ENCODE measurements at regions not wholly inside any gene's neighbourhood (a gene's known extent, or its start where the extent isn't known, plus 50 kb on each side); places are given as distances from the start of the nearest gene placed in this dataset.

- no peak for DNase-seq (ENCODE audit: low read depth)
These were observed 834.3 kb upstream of the COBL start for GRCh38 chr7:52150952-52151351.

DNA sequence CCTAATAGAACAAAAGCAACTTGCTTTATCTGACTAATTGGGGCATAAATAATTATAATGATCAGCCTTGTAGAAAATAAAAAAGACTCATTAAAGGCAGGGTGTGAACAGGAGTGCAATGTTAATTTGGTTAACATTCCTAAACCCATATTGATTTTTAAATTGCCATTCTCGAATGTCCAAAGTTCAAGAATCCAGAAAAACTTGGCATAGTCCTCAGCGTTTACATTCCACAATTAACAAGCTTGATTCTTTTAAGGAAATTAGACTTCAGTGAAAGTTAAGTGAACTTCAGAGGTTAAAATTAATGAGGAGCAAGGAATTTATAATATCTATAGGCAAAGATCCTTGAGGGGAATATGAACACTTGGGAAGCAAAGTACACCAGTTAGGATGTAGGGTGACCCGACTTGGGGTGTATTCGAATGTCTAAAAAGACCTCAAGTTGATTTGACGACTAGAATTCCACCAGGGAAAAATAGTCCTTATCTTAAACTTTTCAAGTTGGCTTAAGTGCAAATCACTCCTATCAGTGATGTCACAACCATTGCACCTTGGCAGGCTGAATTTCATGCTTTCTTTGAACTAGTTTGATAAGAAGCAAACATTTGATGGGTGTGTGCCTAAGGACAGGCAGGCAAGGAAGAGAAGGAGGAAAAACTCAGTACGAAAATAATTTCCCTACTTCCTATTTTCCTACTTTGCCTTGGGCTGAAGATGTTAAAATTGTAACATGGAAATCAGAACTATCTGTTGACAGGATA lies 830.4 kb upstream of the COBL start:
- DNase-seq (ENCODE audit: low read depth), result no peak

DNA sequence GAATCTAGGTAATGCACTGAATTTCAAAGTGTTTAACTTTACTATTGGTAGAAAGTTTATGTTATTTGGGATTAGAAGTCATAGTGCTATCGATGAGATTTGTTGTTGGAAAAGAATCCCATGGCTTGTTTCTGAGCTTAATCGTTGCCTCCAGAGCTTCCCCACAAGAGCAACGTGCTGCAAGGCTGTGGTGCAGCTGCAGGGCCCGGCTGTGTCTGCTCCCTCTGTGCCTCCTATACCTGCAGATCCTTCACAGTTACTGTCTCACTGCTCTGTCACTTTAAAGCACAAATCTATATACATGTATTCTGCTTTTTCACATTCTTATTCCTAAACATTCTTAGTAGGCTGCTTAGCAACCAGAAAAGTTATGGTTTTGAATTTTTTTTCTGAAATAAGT lies 826.6 kb upstream of the COBL start:
- DNase-seq (ENCODE audit: low read depth), result no peak

DNA sequence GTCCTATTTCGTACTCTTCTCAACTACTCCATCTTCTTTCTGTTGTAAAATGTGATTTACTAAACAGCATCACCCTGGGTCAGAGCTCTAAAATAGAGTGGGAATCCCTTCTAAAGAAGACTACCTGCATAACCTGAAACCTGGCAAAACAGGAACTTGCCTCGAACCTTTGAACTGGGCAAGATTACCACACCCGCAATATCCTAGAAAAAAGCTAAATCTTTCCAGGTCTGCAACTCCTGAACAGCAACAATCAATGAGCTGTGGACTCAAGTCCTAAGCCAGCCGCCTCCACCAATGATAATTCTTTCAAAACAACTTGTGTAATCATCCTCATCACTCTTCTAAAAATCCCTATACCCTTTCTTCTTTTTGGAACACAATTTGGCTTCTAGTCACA lies 824.2 kb upstream of the COBL start:
- no peak for DNase-seq (ENCODE audit: low read depth)

DNA sequence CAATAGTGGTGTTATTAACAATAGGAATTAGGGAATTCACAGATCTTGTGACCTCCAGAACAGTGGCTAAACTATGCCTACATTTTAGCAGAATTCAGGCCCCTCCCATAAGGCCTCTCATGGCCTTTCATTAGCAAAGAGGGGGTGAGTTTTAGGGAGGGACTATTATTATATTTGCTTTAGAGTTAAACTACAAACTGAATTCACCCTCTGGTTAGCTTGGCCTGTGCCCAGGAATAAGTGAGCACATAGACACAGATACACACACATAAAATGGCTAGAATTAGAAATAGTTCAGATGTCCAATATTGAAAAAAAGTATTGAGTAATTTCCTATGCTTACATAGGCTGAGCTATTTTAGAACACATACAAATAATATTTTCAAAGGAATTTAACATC lies 818.8 kb upstream of the COBL start:
- no peak for DNase-seq (ENCODE audit: low read depth)

DNA sequence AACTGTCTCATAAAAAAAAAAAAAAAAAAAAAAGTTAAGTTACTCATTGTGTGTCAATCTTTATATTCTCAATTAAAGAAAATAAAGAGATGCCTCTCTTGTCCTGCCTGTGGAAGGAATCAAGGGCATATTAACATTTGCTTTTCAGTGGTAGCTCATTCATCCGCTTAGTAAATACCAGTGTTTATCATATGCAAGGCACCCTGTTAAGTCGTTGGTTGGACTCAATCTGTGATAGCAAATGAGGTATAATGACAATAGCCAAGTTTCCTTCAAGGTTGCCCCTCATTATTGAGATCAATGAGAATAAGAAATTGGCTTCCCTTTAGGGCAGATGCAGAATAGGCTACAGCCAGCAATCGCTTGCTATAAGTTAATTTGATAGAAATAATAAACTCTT lies 812.7 kb upstream of the COBL start:
- DNase-seq (ENCODE audit: low read depth), result no peak

GRCh38 chr7:52120912-52121311 lies 804.3 kb upstream of the COBL start:
- DNase-seq (ENCODE audit: low read depth), result no peak

GRCh38 chr7:52119537-52119936 lies 802.9 kb upstream of the COBL start:
- no peak for DNase-seq (ENCODE audit: low read depth)

- no peak for DNase-seq (ENCODE audit: low read depth)
These were observed 797.9 kb upstream of the COBL start for GRCh38 chr7:52114509-52114908.

- DNase-seq (ENCODE audit: low read depth), result no peak
These were observed 797.4 kb upstream of the COBL start for GRCh38 chr7:52114056-52114455.

GRCh38 chr7:52107355-52107754 lies 790.7 kb upstream of the COBL start:
- DNase-seq (ENCODE audit: low read depth), result no peak

GRCh38 chr7:52095861-52096260 lies 779.3 kb upstream of the COBL start:
- DNase-seq (ENCODE audit: low read depth), result no peak

DNA sequence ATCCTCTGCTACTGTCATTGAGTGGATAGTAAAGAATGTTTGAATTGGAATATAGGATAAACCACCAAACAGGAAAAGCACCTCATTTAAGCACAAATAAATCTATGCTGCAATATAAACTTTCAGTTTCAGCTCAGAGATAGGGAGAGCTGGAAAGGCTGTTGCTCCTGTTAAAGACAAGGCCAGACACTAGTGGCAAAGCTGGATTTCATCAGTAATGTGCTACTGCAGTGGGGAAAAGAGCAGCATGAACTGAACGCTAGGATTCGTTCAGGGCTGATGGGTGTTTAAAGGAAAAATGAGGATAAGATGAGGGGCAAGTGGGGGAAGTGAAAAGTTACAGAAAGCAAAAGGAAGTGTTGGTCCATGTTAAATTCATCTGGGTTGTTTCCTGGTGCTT lies 775.4 kb upstream of the COBL start:
- no peak for DNase-seq (ENCODE audit: low read depth)

- DNase-seq (ENCODE audit: low read depth), result no peak
These were observed 774.5 kb upstream of the COBL start for GRCh38 chr7:52091101-52091500.

DNA sequence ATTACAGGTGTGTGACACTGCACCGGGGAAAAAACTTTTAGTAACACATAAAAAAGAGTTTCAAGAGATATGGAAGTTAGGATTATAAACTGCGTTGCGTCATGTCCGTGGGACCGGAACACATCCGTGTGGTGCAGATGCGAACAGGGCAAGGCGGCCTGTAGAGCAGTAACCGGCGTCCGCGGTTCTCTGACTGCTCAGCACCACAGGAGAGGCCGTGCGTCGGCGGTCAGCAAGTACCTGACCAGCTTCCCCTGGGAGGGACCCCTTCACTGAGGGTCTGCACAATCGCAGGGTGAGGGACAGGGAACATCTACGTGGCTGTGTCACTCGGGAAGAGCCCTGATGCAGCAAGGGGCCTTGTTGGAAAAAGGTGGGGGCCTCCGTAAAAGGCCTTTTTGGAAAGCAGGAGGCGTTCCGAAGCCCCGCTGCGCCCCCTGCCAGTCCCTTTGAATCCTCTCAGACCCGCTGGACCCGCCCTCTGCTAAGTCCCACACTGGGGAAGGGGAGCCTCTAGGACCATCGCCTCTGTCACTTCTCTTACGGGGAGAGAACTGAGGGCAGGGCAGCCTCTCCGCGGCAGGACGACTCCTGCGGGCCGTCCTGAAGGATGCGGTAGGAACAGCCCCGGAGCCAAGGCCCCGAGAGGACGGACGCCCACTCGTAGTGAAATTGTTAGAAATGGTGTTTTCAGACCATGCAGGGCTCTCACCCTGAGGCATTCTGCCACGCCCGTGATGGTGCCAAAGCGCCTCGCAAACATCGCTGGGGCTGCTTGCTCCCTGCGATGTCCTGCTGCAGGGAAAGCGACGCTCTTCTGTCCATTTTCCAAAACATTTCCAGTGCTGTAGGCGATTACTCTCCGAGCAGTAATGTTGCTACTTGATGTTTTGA lies 771.6 kb upstream of the COBL start:
- no peak for DNase-seq (ENCODE audit: low read depth)

GRCh38 chr7:52085610-52086009 lies 769.0 kb upstream of the COBL start:
- DNase-seq (ENCODE audit: low read depth), result no peak

DNA sequence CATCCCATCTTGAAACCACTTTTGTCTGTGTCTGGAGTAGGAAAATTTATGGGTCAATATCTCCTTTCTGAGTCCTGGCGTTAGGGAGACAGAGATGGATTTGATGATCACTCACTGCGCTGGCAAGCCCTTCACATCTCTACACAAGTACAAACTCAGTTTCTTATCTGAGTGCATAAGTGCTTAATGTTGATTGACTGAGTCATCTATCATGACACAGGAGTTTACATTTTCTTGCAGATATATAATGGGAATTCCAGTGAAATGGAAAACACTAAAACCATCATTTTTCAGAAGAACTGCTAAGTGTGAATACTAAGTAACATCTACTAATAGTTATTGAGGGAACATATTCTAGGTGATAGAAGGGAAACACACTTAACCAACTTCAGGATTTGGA lies 763.9 kb upstream of the COBL start:
- no peak for DNase-seq (ENCODE audit: low read depth)

DNA sequence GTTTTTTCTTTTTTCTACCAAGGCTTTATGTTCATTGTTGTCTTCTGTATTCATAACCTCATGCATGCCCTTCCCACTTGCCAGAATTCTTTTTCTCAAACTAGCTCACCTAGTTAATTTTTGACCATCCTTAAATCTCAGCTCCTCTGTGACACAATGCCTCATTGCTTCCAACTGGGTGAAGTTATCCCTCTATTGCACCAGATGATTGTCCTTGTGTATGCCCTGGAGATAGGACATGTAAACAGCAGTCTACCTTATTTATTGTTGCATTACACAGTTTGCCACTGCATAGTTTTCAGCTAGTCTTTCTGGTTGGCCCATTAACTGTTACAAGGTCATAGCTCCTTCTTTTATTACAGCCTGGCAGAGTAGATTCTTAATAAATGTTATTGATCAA lies 763.1 kb upstream of the COBL start:
- DNase-seq (ENCODE audit: low read depth), result no peak

- DNase-seq (ENCODE audit: low read depth), result no peak
These were observed 761.0 kb upstream of the COBL start for GRCh38 chr7:52077571-52077970.

- DNase-seq (ENCODE audit: low read depth), result no peak
These were observed 758.3 kb upstream of the COBL start for GRCh38 chr7:52074912-52075311.

GRCh38 chr7:52074071-52074470 lies 757.5 kb upstream of the COBL start:
- DNase-seq (ENCODE audit: low read depth), result no peak

GRCh38 chr7:52071744-52072143 lies 755.1 kb upstream of the COBL start:
- DNase-seq (ENCODE audit: low read depth), result no peak

- no peak for DNase-seq (ENCODE audit: low read depth)
These were observed 747.9 kb upstream of the COBL start for GRCh38 chr7:52064493-52064892.
